GM21528 (cell line): ENCODE measurements at regions not wholly inside any gene's neighbourhood (a gene's known extent, or its start where the extent isn't known, plus 50 kb on each side); places are given as distances from the start of the nearest gene placed in this dataset.

Experiments
- ATAC-seq: cut with Tn5 transposase; IDR thresholded peaks from one replicate; pipeline ENCODE4 v1.9.1; 2021; ENCODE audit warnings: mild to moderate bottlenecking, moderate library complexity; ENCODE audit not compliant: unreplicated experiment, low FRiP score

- no peak for ATAC-seq
Measured at GRCh38 chr11:131284041-131284440, 86.4 kb upstream of the NTM start.

DNA sequence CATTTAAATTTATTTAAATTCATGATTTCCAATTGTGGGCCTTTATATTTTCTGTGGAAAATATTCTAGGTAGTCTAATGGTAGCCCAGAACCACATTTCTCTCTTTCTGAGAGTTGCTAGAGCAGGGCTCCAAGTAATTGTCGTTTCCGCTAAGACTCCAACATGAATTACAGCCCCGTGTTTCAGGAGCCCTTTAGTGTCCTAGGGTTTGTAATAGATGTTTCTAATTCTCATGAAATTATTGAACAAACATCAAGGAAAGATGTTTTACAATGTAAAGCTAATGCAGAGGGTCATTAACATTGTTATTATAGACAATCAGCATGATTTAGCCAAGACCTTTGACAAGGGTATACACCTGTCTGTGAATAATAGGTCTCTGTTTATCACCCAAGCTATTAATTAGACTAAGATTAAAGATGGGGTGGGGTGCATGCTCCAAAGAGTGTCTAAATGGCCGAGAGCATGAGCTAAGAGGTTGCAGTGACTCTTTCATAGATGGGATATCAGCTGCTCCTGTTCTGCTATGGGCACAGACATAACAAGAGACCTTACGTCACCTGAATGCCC, 81.8 kb upstream of the NTM start:
- no peak for ATAC-seq

- ATAC-seq, result no peak
Measured at GRCh38 chr11:131290185-131290584, 80.2 kb upstream of the NTM start.

DNA sequence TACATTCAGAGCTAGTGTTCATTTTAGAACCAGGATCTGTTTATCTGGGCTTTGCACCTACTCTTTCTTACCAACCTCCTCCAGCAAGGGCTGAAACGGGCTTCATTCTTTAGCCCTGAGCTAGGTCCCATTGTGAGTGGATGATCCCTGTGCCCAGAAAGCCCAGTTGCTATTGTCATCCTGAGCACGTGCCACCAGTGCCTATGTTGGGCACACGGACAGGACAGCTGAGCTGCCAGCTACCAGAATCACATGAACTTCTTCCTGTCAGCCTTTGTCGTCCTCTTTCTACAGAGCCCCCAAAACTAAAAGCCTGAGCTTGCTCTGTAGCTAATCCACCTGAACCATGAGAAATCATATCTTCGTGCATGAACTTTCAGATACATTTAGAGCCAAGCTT, 74.4 kb upstream of the NTM start:
- no peak for ATAC-seq

DNA sequence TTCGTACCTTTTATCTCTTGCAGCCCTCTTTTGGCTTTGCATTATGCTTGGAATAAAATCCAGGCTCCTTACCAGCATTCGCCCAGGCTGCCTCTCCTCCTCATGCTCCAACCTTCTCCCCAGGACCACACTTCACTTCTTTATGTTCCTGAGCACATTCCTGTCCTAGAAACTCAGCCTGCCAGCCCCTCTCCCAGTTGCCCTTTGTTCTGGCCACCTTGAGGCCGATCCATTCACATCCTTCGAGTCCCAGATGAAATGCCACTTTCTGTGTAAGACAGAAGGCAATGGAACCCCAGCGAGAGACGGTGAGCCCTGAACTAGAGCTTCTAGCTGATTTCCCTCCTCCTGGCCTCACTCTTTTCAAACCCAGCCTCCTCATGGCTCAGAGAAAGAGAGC, 73.0 kb upstream of the NTM start:
- ATAC-seq, result no peak

DNA sequence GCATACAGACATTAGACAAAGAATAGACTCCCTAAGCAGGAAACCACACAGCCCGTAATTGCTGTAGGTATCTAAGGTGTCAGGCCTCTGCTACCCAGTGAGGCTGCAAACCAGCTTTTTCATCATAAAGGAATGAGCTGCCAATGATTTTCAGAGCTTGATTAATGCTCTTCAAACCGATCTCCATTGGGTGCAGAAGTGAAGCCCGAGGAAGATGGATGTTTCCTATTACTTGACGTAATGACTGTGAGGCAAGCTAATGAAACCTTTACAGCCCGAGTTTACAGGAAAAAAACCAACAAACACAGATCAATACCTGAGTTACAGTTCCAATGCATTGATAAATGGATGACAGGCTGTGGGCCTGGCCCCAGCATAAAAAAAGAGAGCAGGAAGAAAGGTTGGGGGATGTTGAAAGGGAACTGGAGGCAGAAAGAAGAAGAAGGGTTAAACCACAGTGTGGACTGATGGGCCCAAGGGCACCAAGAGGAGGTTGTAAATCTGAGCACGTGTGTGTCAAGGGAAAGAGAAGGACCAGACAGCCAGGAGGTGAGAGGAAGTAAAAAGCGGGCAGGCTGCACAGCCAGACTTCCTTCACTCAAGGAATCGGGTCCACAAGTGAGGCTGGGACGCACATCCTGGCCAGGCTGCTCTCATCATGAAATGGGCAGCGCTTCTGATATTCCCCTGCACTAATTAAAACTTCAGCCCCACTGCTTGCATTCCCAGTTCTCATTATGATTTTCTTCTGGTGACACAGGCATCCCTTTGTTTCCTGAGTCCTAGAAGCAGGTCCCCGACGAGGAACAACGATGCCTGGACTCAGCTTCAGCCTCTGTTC, 70.6 kb upstream of the NTM start:
- ATAC-seq, result no peak

GRCh38 chr11:131300439-131300717, 70.0 kb upstream of the NTM start:
- ATAC-seq, result no peak

DNA sequence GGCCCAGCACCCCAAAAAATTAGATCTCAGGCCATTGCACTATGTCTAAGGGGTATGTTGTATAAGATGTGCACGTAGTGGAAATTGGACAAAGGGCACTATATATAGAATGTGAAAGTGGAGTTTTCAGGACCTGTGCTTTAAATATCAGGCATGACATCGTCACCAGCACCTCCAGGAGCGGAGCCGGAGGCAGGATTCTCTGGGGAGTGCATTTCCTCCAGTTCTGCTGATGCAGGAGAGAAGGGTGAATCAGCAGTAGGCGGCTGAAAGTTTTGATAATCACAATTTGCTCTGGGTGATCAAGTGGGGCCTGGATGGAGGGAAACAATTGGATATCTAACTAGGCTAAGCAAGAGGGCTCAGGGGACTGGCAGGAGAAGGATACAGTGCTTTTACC, 69.1 kb upstream of the NTM start:
- no peak for ATAC-seq

GRCh38 chr11:131302836-131303235, 67.6 kb upstream of the NTM start:
- ATAC-seq, result no peak

- ATAC-seq, result no peak
Measured at GRCh38 chr11:131303611-131304119, 66.8 kb upstream of the NTM start.

GRCh38 chr11:131305005-131305404, 65.4 kb upstream of the NTM start:
- ATAC-seq, result no peak

GRCh38 chr11:131307506-131307905, 62.9 kb upstream of the NTM start:
- no peak for ATAC-seq

GRCh38 chr11:131309776-131310175, 60.6 kb upstream of the NTM start:
- ATAC-seq, result no peak

GRCh38 chr11:131311776-131312514, 58.5 kb upstream of the NTM start:
- ATAC-seq, result no peak
